Transverse colon (tissue), 4 donors: ENCODE measurements at regions not wholly inside any gene's neighbourhood (a gene's known extent, or its start where the extent isn't known, plus 50 kb on each side); places are given as distances from the start of the nearest gene placed in this dataset.

Source experiments
- DNase-seq: peaks from one replicate; pipeline ENCODE4 v3.0.0-alpha.2; 2019
- H3K27ac ChIP-seq, 4 donors: fragments of 200-600 bp; sonication (generic); 2 replicates each; pipeline ENCODE4 v1.5.1; 2016 to 2018; ENCODE audit warnings: inconsistent platforms in 4 of 4
- H3K27me3 ChIP-seq: fragments of 200-600 bp; sonication (generic); 2 replicates; pipeline ENCODE4 v1.5.1; 2017; ENCODE audit warnings: inconsistent platforms
- H3K36me3 ChIP-seq, 4 donors: fragments of 200-600 bp; sonication (generic); 2 replicates each; pipeline ENCODE4 v1.5.1; 2017 to 2019; ENCODE audit warnings: inconsistent platforms in 4 of 4
- H3K4me1 ChIP-seq, 4 donors: fragments of 200-600 bp; sonication (generic); 2 replicates each; pipeline ENCODE4 v1.5.1; 2017 to 2020; ENCODE audit warnings: inconsistent platforms in 4 of 4
- H3K4me3 ChIP-seq, 4 donors: fragments of 200-600 bp; sonication (generic); 1 replicate in 1 of 4; 2 replicates in 3 of 4; pipeline versions ENCODE4 v1.5.1 to v1.6.1; 2017 to 2019; ENCODE audit warnings: inconsistent platforms in 4 of 4
- H3K9me3 ChIP-seq, 2 donors: fragments of 200-600 bp; sonication (generic); 2 replicates each; pipeline ENCODE4 v1.5.1; 2017 to 2019; ENCODE audit warnings: inconsistent platforms in 2 of 2
- CTCF ChIP-seq, 5 experiments: fragments of 200-600 bp in 3 of 5; fragments of 450-650 bp in 2 of 5; sonication (generic) in 3 of 5; IDR thresholded peaks; 1 replicate in 2 of 5; 2 replicates in 3 of 5; pipeline ENCODE4 v1.5.1; 2016 to 2017; ENCODE audit warnings: antibody characterized with exemption in 5 of 5, inconsistent platforms in 3 of 5, mild to moderate bottlenecking in 2 of 5, moderate library complexity in 1 of 5
- EP300 ChIP-seq: sonication (generic); formaldehyde crosslinking; IDR thresholded peaks from one replicate; pipeline ENCODE4 v1.6.1; 2017; ENCODE audit warnings: antibody characterized with exemption, low read depth
- POLR2A ChIP-seq: fragments of 450-650 bp; IDR thresholded peaks from one replicate; pipeline ENCODE4 v1.6.1; 2016; ENCODE audit warnings: antibody characterized with exemption, mild to moderate bottlenecking, moderate library complexity
- POLR2AphosphoS5 ChIP-seq, 3 donors: sonication (generic); formaldehyde crosslinking; IDR thresholded peaks; one replicate each; pipeline ENCODE4 v1.6.1; 2016; ENCODE audit warnings: antibody characterized with exemption in 3 of 3
- WGBS, 2 donors: methylation state at CpG; one replicate each; pipeline ENCODE4 v1.1.5; 2018; ENCODE audit warnings: low coverage in 1 of 2; 5-methylcytosine and 5-hydroxymethylcytosine counted together
- in situ Hi-C, 4 donors: fragments of 200-750 bp; cut with MboI; loops; one replicate each; pipeline versions ENCODE4 v1.15.0 to v1.15.1; 2017; ENCODE audit warnings: low sequenced_read_pairs in 3 of 4, low pct_ligation_motif_present in 1 of 4, low pct_unique_long_range_greater_than_20kb in 1 of 4
- intact Hi-C: fragments of 100-400 bp; cut with DNase I; formaldehyde crosslinking; loops from one replicate; pipeline ENCODE4 v1.15.1; 2023; ENCODE audit warnings: low total_unique reads

GRCh38 chr1:201637282-201638079, 98.6 kb downstream of the NAV1 start:
- Histone ChIP-seq H3K27ac (no peak overlapping the region), H3K4me1 (peaks cover 0 to 23% (median 8%) of the 10 kb centered on the region in 4 donors), H3K4me3 (no peak overlapping the region), H3K27me3 (no peaks in the 10 kb centered on the region), H3K9me3 (no peaks in the 10 kb centered on the region), H3K36me3 (no peaks in the 10 kb centered on the region)
- intact Hi-C loops (no loop called here), in situ Hi-C loops (no loop called here)
- no peak for DNase-seq
- TF ChIP-seq POLR2AphosphoS5 (IDR thresholded peaks at IDR 0.05) (no peak), POLR2A (no peak), EP300 (no peak), CTCF (IDR thresholded peaks at IDR 0.05) (no peak)
- WGBS, 2 donors = 65 to 90% methylated on average over 1 to 4 of the region's 4 CpGs

DNA sequence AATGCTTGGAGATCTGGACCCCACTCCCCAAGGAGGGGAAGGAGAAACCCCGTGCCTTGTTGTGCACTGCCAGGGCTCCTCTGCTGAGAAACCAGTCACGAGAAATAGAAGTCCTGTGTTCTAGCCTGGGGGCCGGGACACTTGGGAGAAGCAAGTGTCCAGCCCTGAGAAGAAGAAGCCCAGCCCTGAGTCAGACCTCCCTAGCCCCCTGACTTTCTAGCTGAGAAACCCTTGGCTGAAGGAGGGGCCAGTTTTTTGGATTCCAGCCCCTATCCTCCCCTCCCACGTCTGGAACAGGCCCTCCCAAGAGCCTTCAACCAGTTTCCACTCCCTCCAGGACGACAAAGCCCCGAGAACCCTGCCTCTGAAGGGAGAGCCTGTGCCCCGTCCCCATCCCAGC, 100.5 kb downstream of the NAV1 start:
- intact Hi-C loops = no loop called here
- no peak overlapping the region for H3K4me3 ChIP-seq
- DNase-seq = no peak
- peak overlapping the region; percentile 25 to 56 (median 48) for H3K27ac ChIP-seq
- H3K4me1 ChIP-seq = peaks cover 0 to 10% (median 0%) of the 10 kb centered on the region in 4 donors
- H3K36me3 ChIP-seq = no peaks in the 10 kb centered on the region
- no peaks in the 10 kb centered on the region for H3K9me3 ChIP-seq
- TF ChIP-seq POLR2A = no peak
- TF ChIP-seq EP300 = no peak
- no peak for TF ChIP-seq CTCF (IDR thresholded peaks at IDR 0.05)
- no peak for TF ChIP-seq POLR2AphosphoS5 (IDR thresholded peaks at IDR 0.05)
- no peaks in the 10 kb centered on the region for H3K27me3 ChIP-seq
- 67% methylated on average over 6 of the region's 7 CpGs; no CpG with 5 or more reads in 1 of the 2 donors for WGBS, 2 donors
- in situ Hi-C loops = no loop called here

- no peak for TF ChIP-seq POLR2A
- TF ChIP-seq CTCF (IDR thresholded peaks at IDR 0.05) = no peak
- no peak for TF ChIP-seq EP300
- no peak for TF ChIP-seq POLR2AphosphoS5 (IDR thresholded peaks at IDR 0.05)
- Histone ChIP-seq H3K4me1 (peaks cover 0 to 10% (median 0%) of the 10 kb centered on the region in 4 donors), H3K4me3 (no peak overlapping the region), H3K9me3 (no peaks in the 10 kb centered on the region), H3K27me3 (no peaks in the 10 kb centered on the region), H3K36me3 (no peaks in the 10 kb centered on the region), H3K27ac (peak overlapping the region; percentile 34 to 56 (median 48))
- WGBS, 2 donors = 69% methylated on average over 6 of the region's 6 CpGs; no CpG with 5 or more reads in 1 of the 2 donors
- in situ Hi-C loops = no loop called here
- intact Hi-C loops = loop anchor here (5.0 kb wide), 1 partner anchor 437 kb away; no protein-coding TSS in a partner anchor
- DNase-seq = no peak
Measured at GRCh38 chr1:201639826-201640225, 100.9 kb downstream of the NAV1 start.

DNA sequence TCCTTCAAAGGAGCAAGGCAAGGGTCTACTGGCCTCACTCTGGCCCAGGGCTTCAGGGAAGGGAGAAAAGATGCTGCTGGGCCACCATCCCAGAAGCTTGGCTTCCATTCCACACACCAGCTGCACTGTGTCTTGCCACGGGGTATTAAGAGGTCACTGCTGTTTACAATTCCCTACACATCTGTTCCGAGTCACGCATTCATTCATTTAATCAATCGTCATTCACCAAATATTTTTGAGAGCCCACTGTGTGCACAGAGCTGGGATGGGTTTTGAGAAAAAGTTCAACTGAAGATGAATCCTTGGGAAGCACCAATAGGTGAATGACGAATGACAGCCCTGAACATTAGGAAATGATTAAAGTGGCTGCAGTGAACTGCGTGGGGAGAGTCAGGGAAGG, 101.7 kb downstream of the NAV1 start:
- Histone ChIP-seq H3K36me3 (no peaks in the 10 kb centered on the region), H3K4me3 (no peak overlapping the region), H3K27ac (peak overlapping the region; percentile 34 to 56 (median 54)), H3K27me3 (no peaks in the 10 kb centered on the region), H3K4me1 (peaks cover 0 to 10% (median 0%) of the 10 kb centered on the region in 4 donors), H3K9me3 (no peaks in the 10 kb centered on the region)
- in situ Hi-C loops = no loop called here
- intact Hi-C loops = loop anchor here (5.0 kb wide), 1 partner anchor 437 kb away; no protein-coding TSS in a partner anchor
- peak; percentile 70 to 90 (median 86) for TF ChIP-seq POLR2AphosphoS5 (IDR thresholded peaks at IDR 0.05)
- no peak for TF ChIP-seq EP300
- TF ChIP-seq CTCF (IDR thresholded peaks at IDR 0.05) = no peak
- WGBS, 2 donors = 81 to 82% methylated on average over 5 to 6 of the region's 6 CpGs
- DNase-seq = peak; percentile 23
